CD14-positive monocyte (primary cell): ENCODE measurements at regions not wholly inside any gene's neighbourhood (a gene's known extent, or its start where the extent isn't known, plus 50 kb on each side); places are given as distances from the start of the nearest gene placed in this dataset.

Source experiments
- DNase-seq, 3 donors: peaks; one replicate each; pipeline ENCODE4 v3.0.0-alpha.2; 2011 to 2022
- H2AFZ ChIP-seq: 2 replicates; pipeline ENCODE4 v1.6.0; 2012; ENCODE audit warnings: mild to moderate bottlenecking, low read depth, low read length, inconsistent platforms; ENCODE audit not compliant: insufficient read depth, poor library complexity, severe bottlenecking
- H3K27ac ChIP-seq, 2 donors: 1 replicate in 1 of 2; 2 replicates in 1 of 2; pipeline ENCODE4 v1.5.1; 2012 to 2013; ENCODE audit warnings: low read length in 2 of 2, control low read depth in 1 of 2, inconsistent platforms in 1 of 2, low read depth in 1 of 2, mild to moderate bottlenecking in 1 of 2
- H3K27me3 ChIP-seq, 2 donors: one replicate each; pipeline versions ENCODE4 v1.6.0 to v1.6.1; 2011 to 2013; ENCODE audit warnings: low read length in 2 of 2; ENCODE audit not compliant: control insufficient read depth in 2 of 2, insufficient read depth in 2 of 2
- H3K36me3 ChIP-seq, 2 donors: replicated peaks in 1 of 2; 1 replicate in 1 of 2; 2 replicates in 1 of 2; pipeline versions ENCODE4 v1.5.1 to v1.6.1; 2012 to 2013; ENCODE audit warnings: low read length in 2 of 2, control low read depth in 1 of 2, inconsistent platforms in 1 of 2, mild to moderate bottlenecking in 1 of 2; ENCODE audit not compliant: insufficient read depth in 2 of 2, control insufficient read depth in 1 of 2
- H3K4me1 ChIP-seq, 2 donors: 1 replicate in 1 of 2; 2 replicates in 1 of 2; pipeline versions ENCODE4 v1.5.1 to v1.6.1; 2012 to 2013; ENCODE audit warnings: low read length in 2 of 2, control low read depth in 1 of 2, inconsistent platforms in 1 of 2, mild to moderate bottlenecking in 1 of 2, moderate library complexity in 1 of 2; ENCODE audit not compliant: insufficient read depth in 2 of 2, control insufficient read depth in 1 of 2
- H3K4me2 ChIP-seq: replicated peaks from 2 replicates; pipeline ENCODE3; 2012; ENCODE audit warnings: low read length, moderate library complexity, mild to moderate bottlenecking; ENCODE audit not compliant: poor library complexity, severe bottlenecking; ENCODE audit errors: extremely low read depth
- H3K4me3 ChIP-seq, 3 experiments: fragments of 200-600 bp in 1 of 3; sonication (generic) in 1 of 3; replicated peaks in 1 of 3; 1 replicate in 2 of 3; 2 replicates in 1 of 3; pipeline ENCODE4 v1.5.1; 2011 to 2013; ENCODE audit warnings: low read length in 3 of 3, mild to moderate bottlenecking in 3 of 3, control low read depth in 2 of 3, low read depth in 2 of 3, inconsistent platforms in 1 of 3, moderate library complexity in 1 of 3
- H3K79me2 ChIP-seq: 2 replicates; pipeline ENCODE4 v1.6.0; 2012; ENCODE audit warnings: mild to moderate bottlenecking, control low read depth, inconsistent platforms, low read length, moderate library complexity; ENCODE audit not compliant: insufficient read depth
- H3K9ac ChIP-seq: 2 replicates; pipeline ENCODE4 v1.6.0; 2017; ENCODE audit warnings: low read length, mild to moderate bottlenecking; ENCODE audit not compliant: insufficient read depth, poor library complexity, severe bottlenecking
- H3K9me3 ChIP-seq, 2 donors: replicated peaks in 1 of 2; 1 replicate in 1 of 2; 2 replicates in 1 of 2; pipeline versions ENCODE4 v1.5.1 to v1.6.1; 2012 to 2013; ENCODE audit warnings: low read length in 2 of 2, control low read depth in 1 of 2; ENCODE audit not compliant: control insufficient read depth in 1 of 2, insufficient read depth in 1 of 2
- H4K20me1 ChIP-seq: 2 replicates; pipeline ENCODE4 v1.6.0; 2012; ENCODE audit warnings: mild to moderate bottlenecking, low read length, control low read depth, moderate library complexity; ENCODE audit not compliant: insufficient read depth
- H3K27ac Mint-ChIP-seq, 7 donors: one replicate each; pipeline ENCODE4 v1.8.0; 2020; ENCODE audit warnings: mild to moderate bottlenecking in 7 of 7, mixed read lengths in 7 of 7, moderate library complexity in 6 of 7, inconsistent platforms in 2 of 7
- H3K27me3 Mint-ChIP-seq, 3 donors: one replicate each; pipeline ENCODE4 v1.8.0; 2021 to 2022; ENCODE audit warnings: low read depth in 3 of 3, mild to moderate bottlenecking in 3 of 3, mixed read lengths in 3 of 3, moderate library complexity in 3 of 3, inconsistent platforms in 1 of 3
- H3K36me3 Mint-ChIP-seq, 2 donors: one replicate each; pipeline ENCODE4 v1.8.0; 2020; ENCODE audit warnings: mixed read lengths in 2 of 2, inconsistent platforms in 1 of 2, mild to moderate bottlenecking in 1 of 2
- H3K4me1 Mint-ChIP-seq: one replicate; pipeline ENCODE4 v1.8.0; 2020; ENCODE audit warnings: mild to moderate bottlenecking, mixed read lengths
- H3K4me3 Mint-ChIP-seq, 2 donors: one replicate each; pipeline ENCODE4 v1.8.0; 2020; ENCODE audit warnings: mild to moderate bottlenecking in 2 of 2, mixed read lengths in 2 of 2, moderate library complexity in 1 of 2
- H3K9me3 Mint-ChIP-seq, 7 donors: one replicate each; pipeline ENCODE4 v1.8.0; 2020 to 2022; ENCODE audit warnings: mixed read lengths in 7 of 7, mild to moderate bottlenecking in 6 of 7, moderate library complexity in 6 of 7, inconsistent platforms in 2 of 7
- WGBS: methylation state at CpG from one replicate; pipeline ENCODE4 v1.1.5; 2013; ENCODE audit warnings: missing lambda C conversion rate; ENCODE audit not compliant: insufficient coverage; 5-methylcytosine and 5-hydroxymethylcytosine counted together
- intact Hi-C, 2 donors: fragments of 100-400 bp; cut with micrococcal nuclease; formaldehyde crosslinking; loops; one replicate each; pipeline versions ENCODE4 v1.15.0 to v1.15.1; 2023
- TF ChIP-seq, protein P1 (sequence below): fragments of 200-600 bp; IDR thresholded peaks from one replicate; pipeline ENCODE4 v1.8.0; 2022; ENCODE audit warnings: antibody characterized with exemption, mild to moderate bottlenecking

- intact Hi-C loops: no loop called here
- Histone ChIP-seq H3K27me3 (no peaks in the 10 kb centered on the region), H3K36me3 (no peaks in the 10 kb centered on the region), H3K4me1 (no peaks in the 10 kb centered on the region), H4K20me1 (no peaks in the 10 kb centered on the region), H3K9ac (no peak overlapping the region), H3K4me2 (no peak overlapping the region), H3K27ac (no peak overlapping the region), H3K79me2 (no peaks in the 10 kb centered on the region), H2AFZ (no peak overlapping the region), H3K4me3 (no peak overlapping the region), H3K9me3 (peaks cover 0 to 7% of the 10 kb centered on the region in 2 donors)
- H3K27me3 Mint-ChIP-seq: peaks cover 0 to 2% (median 0%) of the 10 kb centered on the region in 3 donors
- DNase-seq: no peak
- H3K36me3 Mint-ChIP-seq: no peaks in the 10 kb centered on the region
- TF ChIP-seq, protein P1, sequence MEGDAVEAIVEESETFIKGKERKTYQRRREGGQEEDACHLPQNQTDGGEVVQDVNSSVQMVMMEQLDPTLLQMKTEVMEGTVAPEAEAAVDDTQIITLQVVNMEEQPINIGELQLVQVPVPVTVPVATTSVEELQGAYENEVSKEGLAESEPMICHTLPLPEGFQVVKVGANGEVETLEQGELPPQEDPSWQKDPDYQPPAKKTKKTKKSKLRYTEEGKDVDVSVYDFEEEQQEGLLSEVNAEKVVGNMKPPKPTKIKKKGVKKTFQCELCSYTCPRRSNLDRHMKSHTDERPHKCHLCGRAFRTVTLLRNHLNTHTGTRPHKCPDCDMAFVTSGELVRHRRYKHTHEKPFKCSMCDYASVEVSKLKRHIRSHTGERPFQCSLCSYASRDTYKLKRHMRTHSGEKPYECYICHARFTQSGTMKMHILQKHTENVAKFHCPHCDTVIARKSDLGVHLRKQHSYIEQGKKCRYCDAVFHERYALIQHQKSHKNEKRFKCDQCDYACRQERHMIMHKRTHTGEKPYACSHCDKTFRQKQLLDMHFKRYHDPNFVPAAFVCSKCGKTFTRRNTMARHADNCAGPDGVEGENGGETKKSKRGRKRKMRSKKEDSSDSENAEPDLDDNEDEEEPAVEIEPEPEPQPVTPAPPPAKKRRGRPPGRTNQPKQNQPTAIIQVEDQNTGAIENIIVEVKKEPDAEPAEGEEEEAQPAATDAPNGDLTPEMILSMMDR: no peak
- no peaks in the 10 kb centered on the region for H3K4me1 Mint-ChIP-seq
- H3K27ac Mint-ChIP-seq: no peak overlapping the region
- no peak overlapping the region for H3K4me3 Mint-ChIP-seq
- H3K9me3 Mint-ChIP-seq: peaks cover 0 to 9% (median 5%) of the 10 kb centered on the region in 7 donors
- no CpG with 5 or more reads among the region's 1 CpG for WGBS
These were observed 515.5 kb upstream of the CHAC2 start for GRCh38 chr2:53252115-53252514.

GRCh38 chr2:53247956-53248735 lies 519.5 kb upstream of the CHAC2 start:
- Histone ChIP-seq H3K27me3 (no peaks in the 10 kb centered on the region), H4K20me1 (no peaks in the 10 kb centered on the region), H3K4me1 (no peaks in the 10 kb centered on the region), H3K27ac (no peak overlapping the region), H3K9me3 (no peaks in the 10 kb centered on the region), H3K4me2 (no peak overlapping the region), H3K36me3 (no peaks in the 10 kb centered on the region), H2AFZ (no peak overlapping the region), H3K9ac (no peak overlapping the region), H3K4me3 (no peak overlapping the region), H3K79me2 (no peaks in the 10 kb centered on the region)
- no peak for DNase-seq
- no peaks in the 10 kb centered on the region for H3K36me3 Mint-ChIP-seq
- TF ChIP-seq, protein P1: no peak
- WGBS: 100% methylated on average over 3 of the region's 6 CpGs
- intact Hi-C loops: no loop called here
- H3K4me3 Mint-ChIP-seq: no peak overlapping the region
- peaks cover 0 to 7% (median 1%) of the 10 kb centered on the region in 7 donors for H3K9me3 Mint-ChIP-seq
- H3K27me3 Mint-ChIP-seq: peaks cover 0 to 2% (median 0%) of the 10 kb centered on the region in 3 donors
- H3K4me1 Mint-ChIP-seq: no peaks in the 10 kb centered on the region
- H3K27ac Mint-ChIP-seq: no peak overlapping the region
